Gastroesophageal sphincter (tissue), 4 donors: ENCODE measurements at regions not wholly inside any gene's neighbourhood (a gene's known extent, or its start where the extent isn't known, plus 50 kb on each side); places are given as distances from the start of the nearest gene placed in this dataset.
A peak's percentile ranks its signal among the peaks of the same experiment; 100 is the strongest.

Experiments
- ATAC-seq: fragments of 150-250 bp; one replicate; pipeline ENCODE4 v1.9.1; 2016; ENCODE audit warnings: mild to moderate bottlenecking, moderate library complexity
- H3K27ac ChIP-seq, 4 donors: fragments of 200-600 bp; sonication (generic) in 3 of 4; 1 replicate in 3 of 4; 2 replicates in 1 of 4; pipeline ENCODE4 v1.5.1; 2016 to 2019
- H3K27me3 ChIP-seq: fragments of 200-600 bp; sonication (generic); one replicate; pipeline ENCODE4 v1.5.1; 2019
- H3K36me3 ChIP-seq, 2 donors: fragments of 200-600 bp; sonication (generic); one replicate each; pipeline ENCODE4 v1.5.1; 2019; ENCODE audit warnings: control low read depth in 1 of 2
- H3K4me1 ChIP-seq, 3 donors: fragments of 200-600 bp; sonication (generic); 1 replicate in 2 of 3; 2 replicates in 1 of 3; pipeline ENCODE4 v1.5.1; 2016 to 2019; ENCODE audit warnings: control low read depth in 2 of 3
- H3K4me3 ChIP-seq, 2 donors: fragments of 200-600 bp; sonication (generic); one replicate each; pipeline ENCODE4 v1.5.1; 2019; ENCODE audit warnings: mild to moderate bottlenecking in 1 of 2, moderate library complexity in 1 of 2
- H3K9me3 ChIP-seq, 3 donors: fragments of 200-600 bp; sonication (generic); one replicate each; pipeline ENCODE4 v1.5.1; 2017 to 2019; ENCODE audit warnings: control low read depth in 2 of 3
- EP300 ChIP-seq: sonication (generic); formaldehyde crosslinking; IDR thresholded peaks from one replicate; pipeline ENCODE4 v1.6.1; 2017; ENCODE audit warnings: antibody characterized with exemption, mild to moderate bottlenecking
- POLR2A ChIP-seq, 2 donors: fragments of 450-650 bp; IDR thresholded peaks; one replicate each; pipeline ENCODE4 v1.6.1; 2017; ENCODE audit warnings: antibody characterized with exemption in 2 of 2, mild to moderate bottlenecking in 2 of 2, moderate library complexity in 1 of 2
- POLR2AphosphoS5 ChIP-seq: sonication (generic); formaldehyde crosslinking; IDR thresholded peaks from one replicate; pipeline ENCODE4 v1.6.1; 2017; ENCODE audit warnings: antibody characterized with exemption
- WGBS, 2 donors: methylation state at CpG; one replicate each; pipeline ENCODE4 v1.1.5; 2018; ENCODE audit warnings: low coverage in 1 of 2; 5-methylcytosine and 5-hydroxymethylcytosine counted together
- TF ChIP-seq, protein P1 (sequence below), 4 experiments: fragments of 200-600 bp in 2 of 4; fragments of 450-650 bp in 2 of 4; sonication (generic) in 1 of 4; IDR thresholded peaks; one replicate each; pipeline ENCODE4 v1.5.1; 2017 to 2019; ENCODE audit warnings: antibody characterized with exemption in 4 of 4, mild to moderate bottlenecking in 2 of 4, moderate library complexity in 2 of 4

DNA sequence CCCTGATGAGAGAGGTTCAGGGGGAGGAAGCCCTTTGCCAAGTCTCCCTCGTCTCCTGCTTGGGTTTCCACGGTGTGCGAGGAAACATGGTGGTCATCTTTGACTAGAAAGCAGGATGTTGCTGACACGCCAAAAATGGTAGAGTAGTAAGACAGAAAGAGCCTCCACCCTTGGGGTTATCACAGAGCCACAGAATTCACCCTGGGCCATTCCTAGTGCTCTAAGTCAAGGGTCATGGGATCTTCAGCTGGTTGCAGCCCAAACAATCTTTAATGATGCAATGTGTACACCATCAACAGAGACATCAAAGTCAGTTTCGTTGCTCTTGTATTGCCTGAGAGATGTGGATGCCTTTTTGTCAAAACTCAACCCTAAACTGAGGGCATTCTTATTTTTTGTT lies 201.9 kb downstream of the LY86 start:
- WGBS, 2 donors = 91 to 92% methylated on average over 1 to 4 of the region's 5 CpGs
- no peaks in the 10 kb centered on the region for H3K36me3 ChIP-seq
- no peak for TF ChIP-seq POLR2A (IDR thresholded peaks at IDR 0.05)
- TF ChIP-seq EP300 = no peak
- TF ChIP-seq POLR2AphosphoS5 = no peak
- TF ChIP-seq, protein P1, sequence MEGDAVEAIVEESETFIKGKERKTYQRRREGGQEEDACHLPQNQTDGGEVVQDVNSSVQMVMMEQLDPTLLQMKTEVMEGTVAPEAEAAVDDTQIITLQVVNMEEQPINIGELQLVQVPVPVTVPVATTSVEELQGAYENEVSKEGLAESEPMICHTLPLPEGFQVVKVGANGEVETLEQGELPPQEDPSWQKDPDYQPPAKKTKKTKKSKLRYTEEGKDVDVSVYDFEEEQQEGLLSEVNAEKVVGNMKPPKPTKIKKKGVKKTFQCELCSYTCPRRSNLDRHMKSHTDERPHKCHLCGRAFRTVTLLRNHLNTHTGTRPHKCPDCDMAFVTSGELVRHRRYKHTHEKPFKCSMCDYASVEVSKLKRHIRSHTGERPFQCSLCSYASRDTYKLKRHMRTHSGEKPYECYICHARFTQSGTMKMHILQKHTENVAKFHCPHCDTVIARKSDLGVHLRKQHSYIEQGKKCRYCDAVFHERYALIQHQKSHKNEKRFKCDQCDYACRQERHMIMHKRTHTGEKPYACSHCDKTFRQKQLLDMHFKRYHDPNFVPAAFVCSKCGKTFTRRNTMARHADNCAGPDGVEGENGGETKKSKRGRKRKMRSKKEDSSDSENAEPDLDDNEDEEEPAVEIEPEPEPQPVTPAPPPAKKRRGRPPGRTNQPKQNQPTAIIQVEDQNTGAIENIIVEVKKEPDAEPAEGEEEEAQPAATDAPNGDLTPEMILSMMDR (IDR thresholded peaks at IDR 0.05) = no peak
- no peak overlapping the region for H3K4me3 ChIP-seq
- no peaks in the 10 kb centered on the region for H3K9me3 ChIP-seq
- H3K4me1 ChIP-seq = no peaks in the 10 kb centered on the region
- H3K27me3 ChIP-seq = no peaks in the 10 kb centered on the region
- H3K27ac ChIP-seq = no peak overlapping the region
- no peak for ATAC-seq

DNA sequence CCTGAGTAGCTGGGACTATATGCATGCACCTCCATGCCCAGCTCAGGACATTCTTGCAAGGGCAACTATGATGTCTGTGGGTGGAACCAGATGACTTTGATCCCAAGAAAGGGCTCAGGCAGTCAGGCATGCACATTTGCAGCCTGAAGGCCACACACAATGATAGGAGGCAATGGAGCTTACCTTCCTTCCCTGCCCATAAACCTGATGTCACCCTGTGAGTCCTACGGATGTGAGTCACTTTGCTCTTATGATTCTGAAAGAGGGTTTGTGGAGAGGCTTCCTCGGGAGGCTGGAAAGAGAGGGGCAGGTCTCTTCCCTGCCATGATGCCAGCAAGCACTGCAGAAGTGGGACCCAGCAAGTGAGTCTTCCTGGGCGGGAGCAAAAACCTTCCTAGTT lies 202.4 kb downstream of the LY86 start:
- Histone ChIP-seq H3K36me3 (no peaks in the 10 kb centered on the region), H3K4me3 (no peak overlapping the region), H3K4me1 (no peaks in the 10 kb centered on the region), H3K9me3 (no peaks in the 10 kb centered on the region), H3K27ac (no peak overlapping the region), H3K27me3 (no peaks in the 10 kb centered on the region)
- ATAC-seq = no peak
- WGBS, 2 donors = no CpG with 5 or more reads among the region's 3 CpGs
- TF ChIP-seq, protein P1 (IDR thresholded peaks at IDR 0.05) = no peak
- TF ChIP-seq POLR2AphosphoS5 (no peak), EP300 (no peak), POLR2A (IDR thresholded peaks at IDR 0.05) (no peak)

DNA sequence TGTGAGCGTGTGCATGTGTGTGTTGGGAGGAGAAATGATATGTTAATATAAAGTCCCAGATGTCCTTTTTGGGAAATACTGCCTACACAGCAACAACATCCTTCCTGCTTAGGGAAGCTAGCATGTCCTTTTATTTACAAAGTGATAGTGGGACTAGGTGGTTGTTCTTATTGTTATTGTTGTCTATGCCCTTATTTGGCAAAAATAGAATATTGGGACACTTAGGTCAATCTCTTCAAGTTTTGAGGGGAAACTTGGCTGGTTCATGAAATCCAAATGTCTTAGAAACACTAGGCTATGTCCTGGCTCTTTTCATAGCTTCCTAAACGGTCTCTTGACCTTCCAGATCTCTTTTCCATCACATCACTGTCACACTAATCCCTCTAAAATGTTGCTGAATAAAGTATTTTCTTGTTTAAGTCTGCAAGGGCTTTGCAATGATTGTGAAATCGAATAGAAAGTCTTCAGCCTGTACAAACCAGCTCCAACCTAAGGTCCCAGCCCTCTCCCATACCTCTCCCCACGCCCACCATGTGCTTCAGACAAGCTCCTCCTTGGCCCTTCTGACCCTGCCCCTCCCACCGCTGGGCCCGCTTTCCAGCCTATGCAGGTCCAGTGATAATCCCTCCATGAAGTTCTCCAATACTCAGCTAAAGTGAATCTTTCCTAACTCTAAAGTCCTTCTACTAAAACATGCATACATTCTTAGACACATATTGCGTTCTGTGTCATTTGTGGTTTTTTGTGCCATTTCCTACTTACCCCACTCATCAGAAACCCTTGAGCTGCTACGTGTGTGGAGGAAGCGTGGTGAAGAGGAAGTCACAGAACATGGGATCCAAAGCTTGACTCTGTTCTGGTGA lies 205.1 kb downstream of the LY86 start:
- no peak overlapping the region for H3K4me3 ChIP-seq
- H3K4me1 ChIP-seq = no peaks in the 10 kb centered on the region
- no peak overlapping the region for H3K27ac ChIP-seq
- no peaks in the 10 kb centered on the region for H3K27me3 ChIP-seq
- WGBS, 2 donors = 74 to 87% methylated on average over 9 of the region's 9 CpGs
- H3K36me3 ChIP-seq = no peaks in the 10 kb centered on the region
- TF ChIP-seq POLR2A (IDR thresholded peaks at IDR 0.05) (no peak), POLR2AphosphoS5 (no peak), EP300 (no peak)
- TF ChIP-seq, protein P1 (IDR thresholded peaks at IDR 0.05) = no peak
- H3K9me3 ChIP-seq = no peaks in the 10 kb centered on the region
- peak; percentile 34 for ATAC-seq

DNA sequence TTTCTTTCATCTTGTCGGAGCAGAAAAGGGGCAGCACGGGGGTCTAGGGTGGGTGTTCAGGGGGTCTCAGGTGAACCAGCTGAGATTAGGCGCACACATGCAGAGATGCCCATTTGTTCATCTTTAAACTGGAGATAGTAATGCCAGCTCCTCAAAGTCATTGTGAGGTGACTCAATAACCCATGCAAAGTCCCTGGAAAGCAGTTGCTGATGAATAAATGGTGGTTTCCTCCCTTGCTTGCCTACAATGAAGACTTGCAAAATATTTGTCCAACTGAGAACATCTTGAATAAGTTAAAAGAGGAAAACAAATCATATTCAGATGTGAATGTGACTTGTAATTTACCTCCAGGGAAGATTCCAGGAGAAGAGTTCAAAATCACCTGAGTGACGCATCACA lies 206.9 kb downstream of the LY86 start:
- 71 to 100% methylated on average over 1 to 3 of the region's 4 CpGs for WGBS, 2 donors
- Histone ChIP-seq H3K4me3 (no peak overlapping the region), H3K4me1 (no peaks in the 10 kb centered on the region), H3K36me3 (no peaks in the 10 kb centered on the region), H3K27ac (no peak overlapping the region), H3K9me3 (no peaks in the 10 kb centered on the region), H3K27me3 (no peaks in the 10 kb centered on the region)
- no peak for TF ChIP-seq POLR2A (IDR thresholded peaks at IDR 0.05)
- TF ChIP-seq, protein P1 (IDR thresholded peaks at IDR 0.05) = no peak
- no peak for TF ChIP-seq EP300
- TF ChIP-seq POLR2AphosphoS5 = no peak
- no peak for ATAC-seq

DNA sequence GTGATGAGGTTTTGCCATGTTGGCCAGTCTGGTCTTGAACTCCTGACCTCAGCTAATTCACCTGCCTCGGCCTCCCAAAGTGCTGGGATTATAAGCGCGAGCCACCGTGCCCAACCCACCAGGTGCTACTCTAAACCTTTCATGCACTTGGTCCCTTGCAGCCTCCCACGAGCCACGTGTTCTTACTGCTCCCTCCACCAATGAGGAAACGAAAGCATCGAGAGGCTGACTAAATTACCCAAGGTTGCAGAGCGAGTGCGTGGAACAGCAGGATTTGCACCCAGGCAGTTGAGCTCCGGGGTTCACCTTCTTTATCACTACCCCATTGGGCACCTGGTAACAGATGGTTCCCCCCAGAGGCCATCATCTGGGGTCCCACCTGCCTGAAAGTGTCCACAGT lies 208.3 kb downstream of the LY86 start:
- no peak for TF ChIP-seq POLR2AphosphoS5
- TF ChIP-seq, protein P1 (IDR thresholded peaks at IDR 0.05) = no peak
- TF ChIP-seq POLR2A (IDR thresholded peaks at IDR 0.05) = no peak
- TF ChIP-seq EP300 = no peak

More for the DNA sequence above, 208.3 kb downstream of the LY86 start:
- 100% methylated on average over 1 of the region's 11 CpGs; no CpG with 5 or more reads in 1 of the 2 donors for WGBS, 2 donors
- H3K9me3 ChIP-seq = no peaks in the 10 kb centered on the region
- no peak overlapping the region for H3K4me3 ChIP-seq
- ATAC-seq = no peak
- H3K27me3 ChIP-seq = no peaks in the 10 kb centered on the region
- H3K4me1 ChIP-seq = no peaks in the 10 kb centered on the region
- H3K27ac ChIP-seq = no peak overlapping the region
- H3K36me3 ChIP-seq = no peaks in the 10 kb centered on the region
